PC-3 (cell line): ENCODE measurements at regions not wholly inside any gene's neighbourhood (a gene's known extent, or its start where the extent isn't known, plus 50 kb on each side); places are given as distances from the start of the nearest gene placed in this dataset.

Source experiments
- ATAC-seq: fragments of 200-7000 bp; cut with Tn5 transposase; 2 replicates; pipeline ENCODE4 v1.9.1; 2020; ENCODE audit warnings: mild to moderate bottlenecking, moderate library complexity
- BruUV-seq: library from RNA; stranded (reverse); fragments of 400-500 nt; replicated peaks from 2 replicates; lab custom pipeline; 2021; lab: Mats Ljungman, UMichigan
- CTCF ChIA-PET: fragments of 300-600 bp; sonication (Branson Sonifier 250); formaldehyde crosslinking; loops from one replicate; lab custom pipeline; 2022; ENCODE audit warnings: antibody characterized with exemption; lab: Charles Lee
- POLR2A ChIA-PET: fragments of 300-600 bp; sonication (Branson Sonifier 250); formaldehyde crosslinking; loops from one replicate; lab custom pipeline; 2022; ENCODE audit warnings: antibody characterized with exemption; ENCODE audit not compliant: unreplicated experiment; lab: Charles Lee
- DNase-seq: peaks from one replicate; pipeline ENCODE4 v3.0.0-alpha.2; 2015
- H2AFZ ChIP-seq: fragments of 300-600 bp; sonication (generic); 2 replicates; pipeline ENCODE4 v1.6.0; 2016; ENCODE audit warnings: antibody characterized with exemption, low read length
- H3F3A ChIP-seq: fragments of 300-600 bp; sonication (generic); one replicate; pipeline ENCODE4 v1.6.0; 2017; ENCODE audit warnings: antibody characterized with exemption, low read length, control low read depth, mild to moderate bottlenecking; ENCODE audit not compliant: unreplicated experiment
- H3K27ac ChIP-seq: fragments of 300-600 bp; sonication (generic); 2 replicates; pipeline ENCODE4 v1.5.1; 2016; ENCODE audit warnings: mild to moderate bottlenecking, low read length
- H3K27me3 ChIP-seq: fragments of 300-600 bp; sonication (generic); 2 replicates; pipeline ENCODE4 v1.6.1; 2016; ENCODE audit warnings: low read length, mixed read lengths
- H3K36me3 ChIP-seq: fragments of 300-600 bp; sonication (generic); 2 replicates; pipeline ENCODE4 v1.6.1; 2016; ENCODE audit warnings: low read depth, mixed run types, low read length, mixed read lengths
- H3K4me1 ChIP-seq: fragments of 300-600 bp; sonication (generic); 2 replicates; pipeline ENCODE4 v1.5.1; 2016; ENCODE audit warnings: low read length; ENCODE audit not compliant: insufficient read depth
- H3K4me2 ChIP-seq: fragments of 300-600 bp; sonication (generic); 2 replicates; pipeline ENCODE4 v1.6.0; 2016; ENCODE audit warnings: low read length
- H3K4me3 ChIP-seq: fragments of 300-600 bp; sonication (generic); 2 replicates; pipeline ENCODE4 v1.5.1; 2016; ENCODE audit warnings: mild to moderate bottlenecking, low read length, mixed read lengths
- H3K79me2 ChIP-seq: fragments of 300-600 bp; sonication (generic); 2 replicates; pipeline ENCODE4 v1.6.1; 2017; ENCODE audit warnings: low read length, mixed read lengths
- H3K9ac ChIP-seq: fragments of 300-600 bp; sonication (generic); 2 replicates; pipeline ENCODE4 v1.6.0; 2016; ENCODE audit warnings: mild to moderate bottlenecking, low read length
- H3K9me2 ChIP-seq: fragments of 300-600 bp; sonication (generic); replicated peaks from 2 replicates; pipeline ENCODE4 v1.6.1; 2016; ENCODE audit warnings: mixed run types, low read length, mixed read lengths
- H3K9me3 ChIP-seq: fragments of 300-600 bp; sonication (generic); 2 replicates; pipeline ENCODE4 v1.6.1; 2016; ENCODE audit warnings: low read length, mixed read lengths
- H4K20me1 ChIP-seq: fragments of 300-600 bp; sonication (generic); 2 replicates; pipeline ENCODE4 v1.6.1; 2016; ENCODE audit warnings: low read length, mixed read lengths
- EZH2 ChIP-seq: fragments of 300-600 bp; sonication (generic); IDR thresholded peaks from one replicate; pipeline ENCODE4 v1.6.1; 2017; ENCODE audit warnings: antibody characterized with exemption, mild to moderate bottlenecking, low read length; ENCODE audit not compliant: unreplicated experiment
- EZH2phosphoT487 ChIP-seq: fragments of 300-600 bp; sonication (generic); IDR thresholded peaks from 2 replicates; pipeline ENCODE4 v1.6.1; 2018; ENCODE audit warnings: mild to moderate bottlenecking, antibody characterized with exemption, low read length, borderline replicate concordance
- intact Hi-C: fragments of 100-400 bp; cut with micrococcal nuclease; formaldehyde crosslinking; loops from 2 replicates; pipeline ENCODE4 v1.9.0; 2023
- TF ChIP-seq, protein P1 (sequence below): fragments of 300-600 bp; sonication (generic); conservative IDR thresholded peaks from 2 replicates; pipeline ENCODE4 v1.5.1; 2017; ENCODE audit warnings: antibody characterized with exemption, low read depth, mild to moderate bottlenecking, low read length

DNA sequence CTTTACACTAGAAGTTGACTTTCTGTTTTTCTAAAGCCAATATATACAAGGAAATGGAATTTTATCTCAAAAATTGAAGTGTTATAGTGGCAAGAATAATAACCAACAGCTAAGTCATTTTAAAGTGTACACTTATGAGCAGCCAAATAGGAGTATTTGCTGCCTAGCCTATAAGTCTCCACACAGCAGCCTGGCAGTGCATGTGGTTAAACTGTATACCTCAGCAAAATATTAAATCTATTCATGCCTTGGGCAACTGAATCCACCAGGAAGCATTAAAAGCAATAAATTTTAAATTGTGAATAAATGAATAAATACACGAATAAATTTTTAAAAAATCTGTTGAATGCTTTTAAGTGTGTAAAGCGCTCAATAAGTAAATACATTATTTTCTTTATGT is 432.4 kb upstream of the RORB start:
- no TSS peak for BruUV-seq
- Histone ChIP-seq H3F3A (no peaks in the 10 kb centered on the region), H3K9me3 (0 out of 2 replicates have a peak, but pooled peaks cover 3% of the 10 kb centered on the region), H3K27ac (no peak overlapping the region), H3K36me3 (no peaks in the 10 kb centered on the region), H4K20me1 (no peaks in the 10 kb centered on the region), H3K4me1 (no peaks in the 10 kb centered on the region), H3K79me2 (no peaks in the 10 kb centered on the region), H3K9ac (no peak overlapping the region), H2AFZ (no peak overlapping the region), H3K9me2 (no peaks in the 10 kb centered on the region), H3K4me3 (no peak overlapping the region), H3K4me2 (no peak overlapping the region), H3K27me3 (no peaks in the 10 kb centered on the region)
- no peak for TF ChIP-seq EZH2
- TF ChIP-seq, protein P1, sequence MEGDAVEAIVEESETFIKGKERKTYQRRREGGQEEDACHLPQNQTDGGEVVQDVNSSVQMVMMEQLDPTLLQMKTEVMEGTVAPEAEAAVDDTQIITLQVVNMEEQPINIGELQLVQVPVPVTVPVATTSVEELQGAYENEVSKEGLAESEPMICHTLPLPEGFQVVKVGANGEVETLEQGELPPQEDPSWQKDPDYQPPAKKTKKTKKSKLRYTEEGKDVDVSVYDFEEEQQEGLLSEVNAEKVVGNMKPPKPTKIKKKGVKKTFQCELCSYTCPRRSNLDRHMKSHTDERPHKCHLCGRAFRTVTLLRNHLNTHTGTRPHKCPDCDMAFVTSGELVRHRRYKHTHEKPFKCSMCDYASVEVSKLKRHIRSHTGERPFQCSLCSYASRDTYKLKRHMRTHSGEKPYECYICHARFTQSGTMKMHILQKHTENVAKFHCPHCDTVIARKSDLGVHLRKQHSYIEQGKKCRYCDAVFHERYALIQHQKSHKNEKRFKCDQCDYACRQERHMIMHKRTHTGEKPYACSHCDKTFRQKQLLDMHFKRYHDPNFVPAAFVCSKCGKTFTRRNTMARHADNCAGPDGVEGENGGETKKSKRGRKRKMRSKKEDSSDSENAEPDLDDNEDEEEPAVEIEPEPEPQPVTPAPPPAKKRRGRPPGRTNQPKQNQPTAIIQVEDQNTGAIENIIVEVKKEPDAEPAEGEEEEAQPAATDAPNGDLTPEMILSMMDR, result no peak
- TF ChIP-seq EZH2phosphoT487, result no peak
- intact Hi-C loops, result no loop called here
- CTCF ChIA-PET, result no interaction called here
- DNase-seq (no peak), ATAC-seq (no peak)
- POLR2A ChIA-PET, result no interaction called here

DNA sequence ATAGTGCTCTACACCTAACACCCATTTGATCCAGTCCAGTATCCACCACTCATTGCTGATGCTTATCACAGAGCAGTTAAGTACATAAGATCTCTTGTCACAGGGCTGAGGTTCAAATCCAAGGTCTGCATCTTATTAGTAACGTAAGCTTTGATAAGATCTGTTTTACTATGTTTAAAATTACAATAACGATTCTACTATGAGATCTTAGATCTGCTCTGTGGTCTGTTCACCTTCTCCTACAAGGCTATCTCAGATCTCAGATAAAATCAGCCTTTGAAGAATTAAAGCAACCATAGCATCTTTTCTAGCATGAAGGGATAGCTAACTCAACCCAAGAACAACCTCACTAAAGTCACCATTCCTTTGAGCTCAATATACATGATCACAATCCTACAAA is 431.0 kb upstream of the RORB start:
- no peaks in the 10 kb centered on the region for H3K27me3 ChIP-seq
- no peaks in the 10 kb centered on the region for H3K79me2 ChIP-seq
- DNase-seq (no peak), ATAC-seq (no peak)
- 0 out of 2 replicates have a peak, but pooled peaks cover 3% of the 10 kb centered on the region for H3K9me3 ChIP-seq
- no peaks in the 10 kb centered on the region for H3K4me1 ChIP-seq
- H4K20me1 ChIP-seq, result no peaks in the 10 kb centered on the region
- POLR2A ChIA-PET, result no interaction called here
- no peak overlapping the region for H3K9ac ChIP-seq
- CTCF ChIA-PET, result no interaction called here
- BruUV-seq, result no TSS peak
- no peak overlapping the region for H3K27ac ChIP-seq
- H3K4me3 ChIP-seq, result no peak overlapping the region
- no peaks in the 10 kb centered on the region for H3K36me3 ChIP-seq
- no peak overlapping the region for H3K4me2 ChIP-seq
- H3F3A ChIP-seq, result no peaks in the 10 kb centered on the region
- TF ChIP-seq, protein P1, result no peak
- no peak for TF ChIP-seq EZH2
- no peak overlapping the region for H2AFZ ChIP-seq
- intact Hi-C loops, result no loop called here
- no peaks in the 10 kb centered on the region for H3K9me2 ChIP-seq

DNA sequence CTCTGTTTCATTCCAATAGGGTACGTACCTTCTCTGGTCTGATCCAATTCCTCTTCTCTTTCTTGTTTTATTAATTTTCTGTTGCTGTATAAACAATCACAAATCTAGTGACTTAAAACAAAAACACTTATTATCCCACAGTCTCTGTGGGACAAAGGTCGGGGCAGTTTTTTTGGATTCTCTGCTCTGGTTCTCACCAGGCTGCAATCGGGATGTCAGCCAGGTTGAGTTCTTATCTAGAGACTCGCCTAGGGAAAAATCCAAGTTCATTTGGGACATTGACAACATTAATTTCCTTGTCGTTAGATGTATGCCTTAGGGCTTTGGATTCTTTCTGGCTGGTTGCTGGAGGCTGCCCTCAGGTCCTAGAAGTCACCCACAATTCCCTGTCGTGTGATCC is 430.5 kb upstream of the RORB start:
- CTCF ChIA-PET, result no interaction called here
- H3K4me3 ChIP-seq, result no peak overlapping the region

More for the DNA sequence above, 430.5 kb upstream of the RORB start:
- DNase-seq (no peak), ATAC-seq (no peak)
- no peaks in the 10 kb centered on the region for H3K27me3 ChIP-seq
- no peak for TF ChIP-seq EZH2phosphoT487
- no peak for TF ChIP-seq EZH2
- TF ChIP-seq, protein P1, result no peak
- H3K9me2 ChIP-seq, result no peaks in the 10 kb centered on the region
- POLR2A ChIA-PET, result no interaction called here
- no peaks in the 10 kb centered on the region for H4K20me1 ChIP-seq
- H3K9ac ChIP-seq, result no peak overlapping the region
- H2AFZ ChIP-seq, result no peak overlapping the region
- no peaks in the 10 kb centered on the region for H3K4me1 ChIP-seq
- no peak overlapping the region for H3K4me2 ChIP-seq
- no peaks in the 10 kb centered on the region for H3K36me3 ChIP-seq
- H3K9me3 ChIP-seq, result 0 out of 2 replicates have a peak, but pooled peaks cover 3% of the 10 kb centered on the region
- no peaks in the 10 kb centered on the region for H3K79me2 ChIP-seq
- BruUV-seq, result no TSS peak
- intact Hi-C loops, result no loop called here
- no peaks in the 10 kb centered on the region for H3F3A ChIP-seq
- no peak overlapping the region for H3K27ac ChIP-seq
